Tongue (tissue), 1 donor: ENCODE measurements at regions not wholly inside any gene's neighbourhood (a gene's known extent, or its start where the extent isn't known, plus 50 kb on each side); places are given as distances from the start of the nearest gene placed in this dataset.
"Not testable (repeated sequence)": the region's sequence is repeated elsewhere in the genome, so short reads cannot be mapped to it uniquely, and the experiment has no call there.

Experiments
- DNase-seq: peaks from one replicate; pipeline ENCODE4 v3.0.0-alpha.2; 2015

- not testable (repeated sequence) for DNase-seq
Observed at GRCh38 chr6:120930500-120930899, 403.8 kb downstream of the TBC1D32 start.

GRCh38 chr6:120924214-120924613, 410.1 kb downstream of the TBC1D32 start:
- no peak for DNase-seq

GRCh38 chr6:120918137-120918536, 416.1 kb downstream of the TBC1D32 start:
- no peak for DNase-seq

- no peak for DNase-seq
Observed at GRCh38 chr6:120916844-120917243, 417.4 kb downstream of the TBC1D32 start.

GRCh38 chr6:120913486-120913885, 420.8 kb downstream of the TBC1D32 start:
- no peak for DNase-seq

DNA sequence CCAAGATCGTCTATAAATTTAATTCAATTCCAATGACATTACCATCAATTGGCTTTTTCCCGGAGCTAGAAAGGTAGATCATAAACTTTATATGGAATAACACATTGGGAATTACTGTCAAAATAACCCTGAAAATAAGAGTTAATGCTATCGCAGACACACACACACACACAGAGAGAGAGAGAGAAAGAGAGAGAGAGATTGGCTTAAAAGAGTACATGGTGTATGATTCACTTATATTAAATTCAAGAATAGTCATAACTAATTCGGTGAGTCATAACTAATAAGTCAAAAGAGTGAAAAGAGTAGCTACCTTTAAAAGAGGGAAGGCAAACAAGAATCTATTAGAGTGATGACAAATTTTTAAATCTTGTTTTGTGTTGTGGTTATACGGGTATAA, 425.5 kb downstream of the TBC1D32 start:
- DNase-seq: no peak

- no peak for DNase-seq
Observed at GRCh38 chr6:120903836-120904235, 430.4 kb downstream of the TBC1D32 start.

DNA sequence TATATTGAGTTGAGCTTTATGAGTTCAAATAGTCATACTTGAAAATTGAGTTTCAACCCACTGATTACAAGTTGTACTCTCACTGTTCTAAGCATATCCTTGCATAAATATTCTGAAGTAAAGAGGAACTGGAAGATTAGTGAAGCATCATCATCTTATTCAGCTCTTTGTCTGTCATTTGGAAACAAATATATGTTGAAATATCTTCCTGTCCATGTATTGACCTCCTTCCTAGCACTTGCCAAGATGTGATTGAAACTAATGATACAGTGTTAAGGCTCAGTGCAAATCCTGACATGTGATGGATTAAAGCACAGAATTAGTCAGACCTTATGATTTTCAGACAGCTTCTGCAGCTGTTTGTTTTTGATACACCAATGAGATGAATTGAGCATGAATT, 434.3 kb downstream of the TBC1D32 start:
- DNase-seq: no peak

- no peak for DNase-seq
Observed at GRCh38 chr6:120894077-120894476, 440.2 kb downstream of the TBC1D32 start.

GRCh38 chr6:120876931-120877330, 457.3 kb downstream of the TBC1D32 start:
- DNase-seq: no peak

DNA sequence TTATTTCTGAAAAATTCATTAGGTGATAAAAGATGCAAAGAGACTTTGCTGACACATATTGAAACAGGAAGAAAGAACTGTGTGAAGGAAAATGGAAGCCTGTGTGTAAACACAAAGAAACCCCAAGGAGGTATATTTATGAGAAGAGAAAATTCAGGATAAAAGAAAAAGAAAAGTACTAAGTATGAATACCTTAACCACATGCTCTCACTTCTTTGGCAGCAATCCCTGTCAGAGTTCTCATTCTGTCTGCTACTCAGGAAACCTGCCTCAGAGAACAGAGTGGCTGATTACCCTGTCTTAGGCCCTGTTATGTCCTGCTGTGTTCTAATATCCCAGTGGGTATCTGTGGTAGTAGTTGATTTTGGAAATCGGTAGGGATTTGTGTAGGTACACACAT, 457.9 kb downstream of the TBC1D32 start:
- no peak for DNase-seq

GRCh38 chr6:120875900-120876299, 458.4 kb downstream of the TBC1D32 start:
- no peak for DNase-seq

GRCh38 chr6:120874422-120874821, 459.9 kb downstream of the TBC1D32 start:
- no peak for DNase-seq

- no peak for DNase-seq
Observed at GRCh38 chr6:120873125-120873865, 461.0 kb downstream of the TBC1D32 start.

DNA sequence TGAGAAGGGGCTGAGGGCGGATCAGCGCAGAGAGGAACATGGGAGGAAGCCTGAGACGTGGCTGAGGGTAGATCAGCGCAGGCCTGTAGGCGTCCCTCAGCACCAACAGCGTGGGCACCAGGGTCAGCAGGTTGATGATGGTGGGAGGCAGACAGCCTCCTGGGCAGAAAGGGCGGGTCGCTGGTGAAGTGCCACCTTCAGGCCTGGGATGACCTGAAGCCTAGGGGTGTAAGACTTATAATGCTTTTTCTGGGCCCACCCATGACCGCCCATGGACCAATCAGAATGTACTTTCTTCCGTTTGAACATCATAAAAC, 462.1 kb downstream of the TBC1D32 start:
- no peak for DNase-seq

GRCh38 chr6:120871416-120872261, 462.6 kb downstream of the TBC1D32 start:
- DNase-seq: no peak

DNA sequence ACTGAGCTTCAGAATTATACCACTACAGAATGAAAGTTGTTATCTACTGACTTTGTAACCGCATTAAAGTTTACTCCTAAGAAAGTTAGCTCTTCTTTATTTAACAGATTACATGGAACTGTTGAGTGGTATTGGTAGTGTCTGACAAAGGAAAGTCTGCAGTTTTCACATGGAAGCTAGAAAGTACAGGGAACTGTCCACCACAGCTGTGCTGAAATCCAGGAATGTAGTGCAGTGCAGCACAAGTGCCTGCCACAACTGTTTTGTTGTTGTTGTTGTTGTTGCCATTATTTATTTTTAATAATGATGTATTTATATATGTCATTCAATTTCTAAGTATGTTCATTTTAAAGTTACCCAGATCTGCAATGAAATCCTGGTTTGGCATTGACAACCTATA, 464.9 kb downstream of the TBC1D32 start:
- DNase-seq: peak; percentile 28

DNA sequence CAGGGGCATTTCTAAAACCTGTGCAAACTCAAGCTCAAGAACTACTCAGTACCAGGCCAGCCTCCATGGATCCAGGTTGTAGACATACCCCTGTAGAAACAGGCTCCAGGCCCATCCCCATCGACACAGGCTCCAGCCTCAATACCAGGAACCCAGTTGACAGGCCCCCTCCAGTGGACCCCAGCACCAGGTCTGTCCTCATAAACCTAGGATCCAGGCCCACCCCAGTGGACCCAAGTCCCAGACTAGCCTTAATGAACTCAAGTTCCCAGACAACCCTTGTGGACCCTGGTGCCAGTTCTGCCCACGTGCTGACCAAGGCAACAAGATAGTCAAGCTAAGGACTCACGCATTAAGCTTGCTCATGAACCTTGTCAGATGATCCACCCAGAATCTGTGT, 476.9 kb downstream of the TBC1D32 start:
- DNase-seq: no peak

DNA sequence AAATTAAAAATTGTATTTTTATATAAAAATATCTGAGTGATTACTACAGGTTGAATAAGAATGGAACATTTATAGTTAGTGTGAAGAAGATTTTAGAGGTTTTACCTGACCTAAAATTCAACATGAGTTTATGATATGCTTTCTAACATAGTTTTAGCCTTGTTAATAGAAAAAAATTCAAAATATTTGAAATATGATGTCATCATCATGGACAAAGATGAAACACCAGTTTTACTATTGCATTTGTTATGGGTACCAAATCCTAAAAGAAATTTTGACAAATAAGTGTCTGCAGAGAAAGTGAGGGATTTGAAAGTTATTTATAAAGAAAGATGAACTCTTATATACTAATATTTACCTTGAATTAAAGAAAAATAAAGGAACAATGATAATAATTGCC, 479.7 kb downstream of the TBC1D32 start:
- DNase-seq: no peak

- no peak for DNase-seq
Observed at GRCh38 chr6:120853489-120853888, 480.8 kb downstream of the TBC1D32 start.

- DNase-seq: no peak
Observed at GRCh38 chr6:120852293-120852849, 481.9 kb downstream of the TBC1D32 start.

- peak; percentile 49 for DNase-seq
Observed at GRCh38 chr6:120826253-120826652, 508.0 kb downstream of the TBC1D32 start.

GRCh38 chr6:120816794-120817193, 517.5 kb downstream of the TBC1D32 start:
- no peak for DNase-seq

GRCh38 chr6:120805276-120805675, 529.0 kb downstream of the TBC1D32 start:
- no peak for DNase-seq
